HepG2 (cell line): ENCODE measurements at regions not wholly inside any gene's neighbourhood (a gene's known extent, or its start where the extent isn't known, plus 50 kb on each side); places are given as distances from the start of the nearest gene placed in this dataset.

ENCODE experiments used
- ATAC-seq: fragments of 200-7000 bp; cut with Tn5 transposase; 3 replicates; pipeline ENCODE4 v1.9.1; 2020; ENCODE audit warnings: mild to moderate bottlenecking, moderate library complexity
- BruUV-seq: library from RNA; stranded (reverse); fragments of 400-500 nt; replicated peaks from 2 replicates; lab custom pipeline; 2021; lab: Mats Ljungman, UMichigan
- CTCF ChIA-PET: fragments of 300-600 bp; formaldehyde crosslinking; extraction: SDS; loops from one replicate; lab custom pipeline; 2021; ENCODE audit warnings: low total read pairs, inconsistent platforms, low intra/inter-chr PET ratio; lab: Yijun Ruan, JAX
- POLR2A ChIA-PET: fragments of 350-600 bp; sonication (Branson Sonifier 250); formaldehyde crosslinking; loops from one replicate; lab custom pipeline; 2020; ENCODE audit warnings: antibody characterized with exemption, inconsistent platforms; lab: Yijun Ruan, JAX
- DNase-seq: peaks from one replicate; pipeline ENCODE4 v3.0.0-alpha.2; 2015; ENCODE audit warnings: low spot score
- FAIRE-seq: peaks from 3 replicates; lab custom pipeline; 2011; peaks lifted over from hg19 to GRCh38; lab: Jason Lieb, UNC
- H2AFZ ChIP-seq: one replicate; pipeline ENCODE4 v1.6.1; 2011; ENCODE audit warnings: low read length, inconsistent platforms
- H3K27ac ChIP-seq: fragments of 300-600 bp; 3 replicates; pipeline ENCODE4 v1.8.0; 2011; ENCODE audit warnings: mixed run types, mild to moderate bottlenecking, mixed read lengths, low read length, inconsistent platforms; ENCODE audit not compliant: insufficient read depth; ENCODE audit errors: extremely low read length
- H3K27me3 ChIP-seq, 2 experiments: fragments of 200-600 bp in 1 of 2; 2 replicates in 1 of 2; 3 replicates in 1 of 2; pipeline versions ENCODE4 v1.6.0 to v1.8.0; 2011; ENCODE audit warnings: low read length in 2 of 2, mild to moderate bottlenecking in 2 of 2, moderate library complexity in 2 of 2, inconsistent platforms in 1 of 2; ENCODE audit not compliant: insufficient read depth in 2 of 2, control insufficient read depth in 1 of 2
- H3K36me3 ChIP-seq, 2 experiments: fragments of 200-600 bp in 1 of 2; replicated peaks in 1 of 2; 2 replicates in 1 of 2; 3 replicates in 1 of 2; pipeline versions ENCODE4 v1.5.1 to v1.8.0; 2011; ENCODE audit warnings: low read length in 2 of 2, inconsistent platforms in 1 of 2; ENCODE audit not compliant: insufficient read depth in 2 of 2, control insufficient read depth in 1 of 2
- H3K4me1 ChIP-seq: 2 replicates; pipeline ENCODE4 v1.5.1; 2012; ENCODE audit warnings: low read length, inconsistent platforms; ENCODE audit not compliant: insufficient read depth
- H3K4me2 ChIP-seq: 2 replicates; pipeline ENCODE4 v1.6.0; 2011; ENCODE audit warnings: low read depth, low read length, inconsistent platforms
- H3K4me3 ChIP-seq, 3 experiments: fragments of 200-600 bp in 1 of 3; sonication (generic), shearing (Covaris generic) in 1 of 3; replicated peaks in 1 of 3; 2 replicates each; pipeline ENCODE4 v1.5.1; 2011 to 2016; ENCODE audit warnings: low read length in 3 of 3, inconsistent platforms in 2 of 3, low read depth in 2 of 3, mild to moderate bottlenecking in 2 of 3, control low read depth in 1 of 3, mixed read lengths in 1 of 3; ENCODE audit not compliant: insufficient read depth in 1 of 3
- H3K79me2 ChIP-seq: one replicate; pipeline ENCODE4 v1.6.1; 2011; ENCODE audit warnings: low read length, inconsistent platforms; ENCODE audit not compliant: insufficient read depth
- H3K9ac ChIP-seq: 2 replicates; pipeline ENCODE4 v1.6.0; 2011; ENCODE audit warnings: mild to moderate bottlenecking, low read depth, low read length, inconsistent platforms; ENCODE audit not compliant: insufficient read depth
- H3K9me3 ChIP-seq: 2 replicates; pipeline ENCODE4 v1.5.1; 2012; ENCODE audit warnings: mild to moderate bottlenecking, low read length
- H4K20me1 ChIP-seq: 2 replicates; pipeline ENCODE4 v1.6.0; 2011; ENCODE audit warnings: inconsistent platforms, mild to moderate bottlenecking, low read length, moderate library complexity; ENCODE audit not compliant: insufficient read depth
- DDIT3 ChIP-seq: sonication (generic); formaldehyde crosslinking; IDR thresholded peaks from 2 replicates; pipeline ENCODE4 v1.4.0; 2020; ENCODE audit warnings: mild to moderate bottlenecking, missing genetic modification reagents
- HNRNPUL1 ChIP-seq: fragments of 200-400 bp; formaldehyde crosslinking; IDR thresholded peaks from 2 replicates; pipeline ENCODE4 v1.6.1; 2017; ENCODE audit warnings: low read depth, mild to moderate bottlenecking, low read length, moderate library complexity
- PPARG ChIP-seq: conservative IDR thresholded peaks from 2 replicates; pipeline ENCODE4 v1.6.1; 2016; ENCODE audit warnings: missing biosample characterization, missing genetic modification reagents
- SIX4 ChIP-seq: sonication (generic); formaldehyde crosslinking; IDR thresholded peaks from 2 replicates; pipeline ENCODE4 v1.4.0; 2020; ENCODE audit warnings: missing genetic modification reagents
- SRY ChIP-seq: sonication (generic); formaldehyde crosslinking; IDR thresholded peaks from 2 replicates; pipeline ENCODE4 v1.8.0; 2022; ENCODE audit warnings: mild to moderate bottlenecking, missing genetic modification reagents
- XBP1 ChIP-seq: sonication (generic); formaldehyde crosslinking; IDR thresholded peaks from 2 replicates; pipeline ENCODE4 v1.5.0; 2020; ENCODE audit warnings: missing genetic modification reagents
- ZIK1 ChIP-seq: sonication (generic); formaldehyde crosslinking; IDR thresholded peaks from 2 replicates; pipeline ENCODE4 v1.5.0; 2020; ENCODE audit warnings: mild to moderate bottlenecking, low read depth, missing genetic modification reagents, borderline replicate concordance
- ZNF124 ChIP-seq: sonication (generic); formaldehyde crosslinking; IDR thresholded peaks from 2 replicates; pipeline ENCODE4 v1.4.0; 2020; ENCODE audit warnings: missing genetic modification reagents
- ZNF414 ChIP-seq: sonication (generic); formaldehyde crosslinking; IDR thresholded peaks from 2 replicates; pipeline ENCODE4 v1.5.0; 2020; ENCODE audit warnings: missing genetic modification reagents
- ZNF605 ChIP-seq: sonication (generic); formaldehyde crosslinking; IDR thresholded peaks from 2 replicates; pipeline ENCODE4 v1.8.0; 2022; ENCODE audit warnings: mild to moderate bottlenecking, missing genetic modification reagents
- ZNF780A ChIP-seq: sonication (generic); formaldehyde crosslinking; IDR thresholded peaks from 2 replicates; pipeline ENCODE4 v1.8.0; 2022; ENCODE audit warnings: mild to moderate bottlenecking, missing genetic modification reagents, moderate library complexity
- WGBS: methylation state at CpG from one replicate; pipeline ENCODE4 v1.1.6; 2017; ENCODE audit warnings: low lambda C conversion rate; 5-methylcytosine and 5-hydroxymethylcytosine counted together
- in situ Hi-C: cut with HindIII; loops from 2 replicates; pipeline ENCODE4 v1.10.0; 2017; ENCODE audit warnings: low pct_unique_long_range_greater_than_20kb; ENCODE audit not compliant: extremely low pct_ligation_motif_present
- intact Hi-C: fragments of 100-400 bp; cut with micrococcal nuclease; formaldehyde crosslinking; loops from one replicate; pipeline ENCODE4 v1.10.0; 2022; ENCODE audit not compliant: unreplicated experiment

- in situ Hi-C loops (no loop called here), intact Hi-C loops (no loop called here)
- 38% methylated on average over 4 of the region's 4 CpGs for WGBS
- CTCF ChIA-PET, result no interaction called here
- no peak overlapping the region for H3K27ac ChIP-seq
- ATAC-seq (no peak), FAIRE-seq (no peak), DNase-seq (no peak)
- no peak overlapping the region for H2AFZ ChIP-seq
- no TSS peak for BruUV-seq
- H3K4me2 ChIP-seq, result no peak overlapping the region
- H3K4me3 ChIP-seq, result no peak overlapping the region
- no peaks in the 10 kb centered on the region; a peak in 1 of 5 replicates for H3K27me3 ChIP-seq
- POLR2A ChIA-PET, result no interaction called here
- H3K4me1 ChIP-seq, result no peaks in the 10 kb centered on the region
- no peaks in the 10 kb centered on the region for H3K9me3 ChIP-seq
- H4K20me1 ChIP-seq, result no peaks in the 10 kb centered on the region
- no peaks in the 10 kb centered on the region for H3K36me3 ChIP-seq
- TF ChIP-seq DDIT3 (CRISPR knock-in tag), result no peak
- no peak for TF ChIP-seq ZNF414 (CRISPR knock-in tag)
- TF ChIP-seq PPARG, result no peak
- TF ChIP-seq HNRNPUL1, result no peak
- no peak for TF ChIP-seq SRY
- TF ChIP-seq SIX4 (CRISPR knock-in tag), result no peak
- no peak for TF ChIP-seq ZNF780A
- no peak for TF ChIP-seq XBP1 (CRISPR knock-in tag)
- no peak for TF ChIP-seq ZIK1
- no peak for TF ChIP-seq ZNF124 (CRISPR knock-in tag)
- no peak for TF ChIP-seq ZNF605 (CRISPR knock-in tag)
- no peak overlapping the region for H3K9ac ChIP-seq
- no peaks in the 10 kb centered on the region for H3K79me2 ChIP-seq
Observed at GRCh38 chr4:145348291-145348690, 133.4 kb upstream of the SMAD1 start.
